Neural progenitor cell (in vitro differentiated cells): ENCODE measurements at regions not wholly inside any gene's neighbourhood (a gene's known extent, or its start where the extent isn't known, plus 50 kb on each side); places are given as distances from the start of the nearest gene placed in this dataset.

Experiments
- EZH2 ChIP-seq: fragments of 200-600 bp; sonication (generic); IDR thresholded peaks from 2 replicates; pipeline ENCODE4 v1.6.1; 2017; ENCODE audit warnings: antibody characterized with exemption, mild to moderate bottlenecking, moderate library complexity
- EZH2phosphoT487 ChIP-seq: fragments of 200-600 bp; sonication (generic); IDR thresholded peaks from 2 replicates; pipeline ENCODE4 v1.6.1; 2017; ENCODE audit warnings: antibody characterized with exemption
- TF ChIP-seq, protein P1 (sequence below): fragments of 200-600 bp; sonication (generic); IDR thresholded peaks from 2 replicates; pipeline ENCODE4 v1.5.1; 2017; ENCODE audit warnings: antibody characterized with exemption, mild to moderate bottlenecking

DNA sequence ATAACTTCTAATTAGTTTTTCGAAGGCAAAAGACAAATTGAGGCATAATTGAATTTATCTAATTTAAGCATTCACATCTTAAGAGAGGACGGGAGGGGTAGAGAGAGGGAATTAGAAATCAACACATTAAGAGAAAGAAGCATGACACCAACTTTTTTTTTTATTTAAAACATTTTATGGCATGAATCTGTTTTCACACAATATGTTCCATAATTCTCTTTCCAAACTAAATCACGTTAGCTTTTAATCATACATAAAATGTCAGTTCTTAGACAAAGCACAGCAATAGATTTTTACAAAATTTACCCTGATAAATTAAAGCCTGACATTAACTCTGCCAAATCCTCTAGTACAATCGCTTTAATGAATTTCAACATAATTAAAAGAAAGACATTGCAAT is 600.8 kb upstream of the ROBO1 start:
- TF ChIP-seq, protein P1, sequence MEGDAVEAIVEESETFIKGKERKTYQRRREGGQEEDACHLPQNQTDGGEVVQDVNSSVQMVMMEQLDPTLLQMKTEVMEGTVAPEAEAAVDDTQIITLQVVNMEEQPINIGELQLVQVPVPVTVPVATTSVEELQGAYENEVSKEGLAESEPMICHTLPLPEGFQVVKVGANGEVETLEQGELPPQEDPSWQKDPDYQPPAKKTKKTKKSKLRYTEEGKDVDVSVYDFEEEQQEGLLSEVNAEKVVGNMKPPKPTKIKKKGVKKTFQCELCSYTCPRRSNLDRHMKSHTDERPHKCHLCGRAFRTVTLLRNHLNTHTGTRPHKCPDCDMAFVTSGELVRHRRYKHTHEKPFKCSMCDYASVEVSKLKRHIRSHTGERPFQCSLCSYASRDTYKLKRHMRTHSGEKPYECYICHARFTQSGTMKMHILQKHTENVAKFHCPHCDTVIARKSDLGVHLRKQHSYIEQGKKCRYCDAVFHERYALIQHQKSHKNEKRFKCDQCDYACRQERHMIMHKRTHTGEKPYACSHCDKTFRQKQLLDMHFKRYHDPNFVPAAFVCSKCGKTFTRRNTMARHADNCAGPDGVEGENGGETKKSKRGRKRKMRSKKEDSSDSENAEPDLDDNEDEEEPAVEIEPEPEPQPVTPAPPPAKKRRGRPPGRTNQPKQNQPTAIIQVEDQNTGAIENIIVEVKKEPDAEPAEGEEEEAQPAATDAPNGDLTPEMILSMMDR = no peak
- no peak for TF ChIP-seq EZH2
- no peak for TF ChIP-seq EZH2phosphoT487
